GM18508 (cell line): ENCODE measurements at regions not wholly inside any gene's neighbourhood (a gene's known extent, or its start where the extent isn't known, plus 50 kb on each side); places are given as distances from the start of the nearest gene placed in this dataset.

Experiments used
- ATAC-seq: cut with Tn5 transposase; IDR thresholded peaks from one replicate; pipeline ENCODE4 v1.9.1; 2021; ENCODE audit warnings: moderate number of reproducible peaks; ENCODE audit not compliant: insufficient read depth, unreplicated experiment

GRCh38 chr16:49129935-49130334 lies 151.7 kb downstream of the CBLN1 start:
- ATAC-seq, result no peak

- ATAC-seq, result no peak
Measured at GRCh38 chr16:49128740-49129139, 152.9 kb downstream of the CBLN1 start.

- no peak for ATAC-seq
Measured at GRCh38 chr16:49127103-49127502, 154.5 kb downstream of the CBLN1 start.

- ATAC-seq, result no peak
Measured at GRCh38 chr16:49121636-49122035, 160.0 kb downstream of the CBLN1 start.

- no peak for ATAC-seq
Measured at GRCh38 chr16:49120631-49121030, 161.0 kb downstream of the CBLN1 start.

- no peak for ATAC-seq
Measured at GRCh38 chr16:49116873-49117272, 164.8 kb downstream of the CBLN1 start.

GRCh38 chr16:49115956-49116355 lies 165.7 kb downstream of the CBLN1 start:
- ATAC-seq, result no peak

GRCh38 chr16:49112754-49113153 lies 168.9 kb downstream of the CBLN1 start:
- no peak for ATAC-seq

GRCh38 chr16:49111351-49111750 lies 170.3 kb downstream of the CBLN1 start:
- ATAC-seq, result no peak

GRCh38 chr16:49108611-49109010 lies 173.0 kb downstream of the CBLN1 start:
- no peak for ATAC-seq

GRCh38 chr16:49103298-49103697 lies 178.3 kb downstream of the CBLN1 start:
- no peak for ATAC-seq

- no peak for ATAC-seq
Measured at GRCh38 chr16:49101997-49102396, 179.6 kb downstream of the CBLN1 start.

- ATAC-seq, result no peak
Measured at GRCh38 chr16:49100366-49100765, 181.3 kb downstream of the CBLN1 start.

- ATAC-seq, result no peak
Measured at GRCh38 chr16:49097964-49098363, 183.7 kb downstream of the CBLN1 start.

GRCh38 chr16:49096176-49096945 lies 185.3 kb downstream of the CBLN1 start:
- ATAC-seq, result no peak

GRCh38 chr16:49095539-49095938 lies 186.1 kb downstream of the CBLN1 start:
- ATAC-seq, result no peak

- no peak for ATAC-seq
Measured at GRCh38 chr16:49094471-49094870, 187.2 kb downstream of the CBLN1 start.

GRCh38 chr16:49093939-49094338 lies 187.7 kb downstream of the CBLN1 start:
- ATAC-seq, result no peak

GRCh38 chr16:49092704-49093103 lies 188.9 kb downstream of the CBLN1 start:
- ATAC-seq, result no peak

- ATAC-seq, result no peak
Measured at GRCh38 chr16:49089533-49089932, 192.1 kb downstream of the CBLN1 start.

- no peak for ATAC-seq
Measured at GRCh38 chr16:49089039-49089438, 192.6 kb downstream of the CBLN1 start.

- ATAC-seq, result no peak
Measured at GRCh38 chr16:49085686-49086085, 196.0 kb downstream of the CBLN1 start.
